ENCODE measurements at regions not wholly inside any gene's neighbourhood (a gene's known extent, or its start where the extent isn't known, plus 50 kb on each side); places are given as distances from the start of the nearest gene placed in this dataset.

DNA sequence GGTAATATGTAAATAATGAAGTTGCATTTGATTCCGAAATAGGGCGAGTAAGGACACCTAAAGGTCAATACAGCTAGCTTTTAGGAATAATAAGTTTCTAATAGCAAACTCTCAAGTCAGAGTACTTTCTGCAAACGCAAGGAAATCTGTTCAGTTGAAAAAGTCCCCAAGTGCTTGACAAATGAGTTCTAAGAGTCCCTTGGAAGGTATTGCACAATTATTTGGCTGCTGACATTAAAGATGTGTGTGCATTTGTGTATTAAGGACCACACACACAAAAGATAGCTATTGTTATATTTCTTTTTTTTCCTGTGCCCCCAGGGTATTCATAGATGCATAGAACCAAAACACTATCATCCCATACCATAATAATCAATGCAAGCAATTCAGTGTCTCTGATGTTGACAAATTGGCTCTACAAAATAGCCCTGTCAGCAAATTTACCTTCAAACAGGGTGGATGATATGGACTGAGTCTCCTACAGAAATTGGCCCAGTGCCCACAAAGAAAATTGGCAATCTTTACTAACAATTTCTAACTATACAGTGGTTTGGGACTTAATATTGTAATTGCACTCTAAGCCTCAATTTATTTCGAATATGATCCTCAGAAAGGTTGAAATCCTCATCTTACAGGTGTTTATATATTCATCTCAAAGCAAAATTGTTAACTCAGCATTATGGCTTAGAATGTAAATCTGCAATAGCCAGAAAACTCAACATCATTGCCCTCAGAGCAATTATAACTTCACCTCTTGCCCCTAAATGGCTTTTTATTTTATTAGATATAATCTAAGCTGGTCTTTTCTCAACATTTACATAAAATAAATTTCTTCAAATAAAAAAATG is 827.2 kb downstream of the MAT2B start:
- TF ChIP-seq POLR2A (IDR thresholded peaks at IDR 0.05) = no peak
- TF ChIP-seq, protein P1, sequence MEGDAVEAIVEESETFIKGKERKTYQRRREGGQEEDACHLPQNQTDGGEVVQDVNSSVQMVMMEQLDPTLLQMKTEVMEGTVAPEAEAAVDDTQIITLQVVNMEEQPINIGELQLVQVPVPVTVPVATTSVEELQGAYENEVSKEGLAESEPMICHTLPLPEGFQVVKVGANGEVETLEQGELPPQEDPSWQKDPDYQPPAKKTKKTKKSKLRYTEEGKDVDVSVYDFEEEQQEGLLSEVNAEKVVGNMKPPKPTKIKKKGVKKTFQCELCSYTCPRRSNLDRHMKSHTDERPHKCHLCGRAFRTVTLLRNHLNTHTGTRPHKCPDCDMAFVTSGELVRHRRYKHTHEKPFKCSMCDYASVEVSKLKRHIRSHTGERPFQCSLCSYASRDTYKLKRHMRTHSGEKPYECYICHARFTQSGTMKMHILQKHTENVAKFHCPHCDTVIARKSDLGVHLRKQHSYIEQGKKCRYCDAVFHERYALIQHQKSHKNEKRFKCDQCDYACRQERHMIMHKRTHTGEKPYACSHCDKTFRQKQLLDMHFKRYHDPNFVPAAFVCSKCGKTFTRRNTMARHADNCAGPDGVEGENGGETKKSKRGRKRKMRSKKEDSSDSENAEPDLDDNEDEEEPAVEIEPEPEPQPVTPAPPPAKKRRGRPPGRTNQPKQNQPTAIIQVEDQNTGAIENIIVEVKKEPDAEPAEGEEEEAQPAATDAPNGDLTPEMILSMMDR (IDR thresholded peaks at IDR 0.05) = no peak
